ENCODE measurements at regions not wholly inside any gene's neighbourhood (a gene's known extent, or its start where the extent isn't known, plus 50 kb on each side); places are given as distances from the start of the nearest gene placed in this dataset.

GRCh38 chr13:61358599-61358998 is 57.0 kb downstream of the PCDH20 start:
- Mint-ChIP-seq H3K9me3 (peaks cover 4% of the 10 kb centered on the region), H3K4me3 (no peak overlapping the region), H3K4me1 (ENCODE audit: low read depth) (no peaks in the 10 kb centered on the region), H3K27me3 (no peaks in the 10 kb centered on the region), H3K36me3 (ENCODE audit: low read depth) (no peaks in the 10 kb centered on the region), H3K27ac (no peak overlapping the region)
- ATAC-seq, result no peak
- ChIA-PET CTCF (no interaction called here), POLR2A (no interaction called here)
- no peak for TF ChIP-seq CTCF (IDR thresholded peaks at IDR 0.05)
- intact Hi-C loops (cut with micrococcal nuclease), result no loop called here
- no peak for DNase-seq

- CTCF ChIA-PET, result no interaction called here
- Mint-ChIP-seq H3K4me1 (ENCODE audit: low read depth) (no peaks in the 10 kb centered on the region), H3K4me3 (no peak overlapping the region), H3K9me3 (peaks cover 3% of the 10 kb centered on the region), H3K36me3 (ENCODE audit: low read depth) (no peaks in the 10 kb centered on the region), H3K27ac (no peak overlapping the region), H3K27me3 (no peaks in the 10 kb centered on the region)
- DNase-seq (no peak), ATAC-seq (no peak)
- POLR2A ChIA-PET, result no interaction called here
- no peak for TF ChIP-seq CTCF (IDR thresholded peaks at IDR 0.05)
- intact Hi-C loops (cut with micrococcal nuclease), result no loop called here
These were observed 65.3 kb downstream of the PCDH20 start for GRCh38 chr13:61350341-61350740.

GRCh38 chr13:61339054-61339621 is 76.5 kb downstream of the PCDH20 start:
- H3K9me3 Mint-ChIP-seq, result peaks cover 4% of the 10 kb centered on the region
- ATAC-seq (no peak), DNase-seq (no peak)
- intact Hi-C loops (cut with micrococcal nuclease), result no loop called here
- no peaks in the 10 kb centered on the region for H3K36me3 Mint-ChIP-seq (ENCODE audit: low read depth)
- no peaks in the 10 kb centered on the region for H3K4me1 Mint-ChIP-seq (ENCODE audit: low read depth)
- H3K4me3 Mint-ChIP-seq, result no peak overlapping the region
- no peak overlapping the region for H3K27ac Mint-ChIP-seq
- no peaks in the 10 kb centered on the region for H3K27me3 Mint-ChIP-seq
- CTCF ChIA-PET, result no interaction called here
- TF ChIP-seq CTCF (IDR thresholded peaks at IDR 0.05), result no peak
- POLR2A ChIA-PET, result no interaction called here

- Mint-ChIP-seq H3K27me3 (no peaks in the 10 kb centered on the region), H3K36me3 (ENCODE audit: low read depth) (no peaks in the 10 kb centered on the region), H3K4me1 (ENCODE audit: low read depth) (no peaks in the 10 kb centered on the region), H3K4me3 (no peak overlapping the region), H3K9me3 (peaks cover 16% of the 10 kb centered on the region), H3K27ac (no peak overlapping the region)
- ATAC-seq, result no peak
- ChIA-PET POLR2A (no interaction called here), CTCF (no interaction called here)
- DNase-seq, result no peak
- TF ChIP-seq CTCF (IDR thresholded peaks at IDR 0.05), result no peak
- intact Hi-C loops (cut with micrococcal nuclease), result no loop called here
These were observed 99.0 kb downstream of the PCDH20 start for GRCh38 chr13:61316647-61317046.

GRCh38 chr13:61294467-61295191 is 121.0 kb downstream of the PCDH20 start:
- Mint-ChIP-seq H3K27me3 (no peaks in the 10 kb centered on the region), H3K4me3 (no peak overlapping the region), H3K4me1 (ENCODE audit: low read depth) (no peaks in the 10 kb centered on the region), H3K27ac (no peak overlapping the region), H3K36me3 (ENCODE audit: low read depth) (no peaks in the 10 kb centered on the region), H3K9me3 (peaks cover 4% of the 10 kb centered on the region)
- DNase-seq, result no peak
- POLR2A ChIA-PET, result no interaction called here
- no peak for ATAC-seq
- no peak for TF ChIP-seq CTCF (IDR thresholded peaks at IDR 0.05)
- intact Hi-C loops (cut with micrococcal nuclease), result no loop called here
- CTCF ChIA-PET, result no interaction called here
